HG03457 (cell line): ENCODE measurements at regions not wholly inside any gene's neighbourhood (a gene's known extent, or its start where the extent isn't known, plus 50 kb on each side); places are given as distances from the start of the nearest gene placed in this dataset.
A peak's percentile ranks its signal among the peaks of the same experiment; 100 is the strongest.
"Not testable (repeated sequence)": the region's sequence is repeated elsewhere in the genome, so short reads cannot be mapped to it uniquely, and the experiment has no call there.

Source experiments
- ATAC-seq: cut with Tn5 transposase; IDR thresholded peaks from one replicate; pipeline ENCODE4 v1.9.1; 2021; ENCODE audit warnings: moderate number of reproducible peaks; ENCODE audit not compliant: unreplicated experiment

GRCh38 chr13:42373048-42373812, 101.3 kb downstream of the AKAP11 start:
- no peak for ATAC-seq

- no peak for ATAC-seq
Measured at GRCh38 chr13:42375663-42376062, 103.7 kb downstream of the AKAP11 start.

- ATAC-seq: peak; percentile 76
Measured at GRCh38 chr13:42377640-42378382, 105.9 kb downstream of the AKAP11 start.

- ATAC-seq: no peak
Measured at GRCh38 chr13:42378383-42378780, 106.4 kb downstream of the AKAP11 start.

- ATAC-seq: no peak
Measured at GRCh38 chr13:42379241-42379640, 107.3 kb downstream of the AKAP11 start.

- ATAC-seq: peak; percentile 33
Measured at GRCh38 chr13:42380420-42381164, 108.6 kb downstream of the AKAP11 start.

- ATAC-seq: no peak
Measured at GRCh38 chr13:42381165-42381425, 109.1 kb downstream of the AKAP11 start.

- ATAC-seq: not testable (repeated sequence)
Measured at GRCh38 chr13:42381426-42381825, 109.5 kb downstream of the AKAP11 start.

GRCh38 chr13:42383025-42383424, 111.1 kb downstream of the AKAP11 start:
- ATAC-seq: no peak

- ATAC-seq: no peak
Measured at GRCh38 chr13:42384265-42384664, 112.3 kb downstream of the AKAP11 start.

- ATAC-seq: no peak
Measured at GRCh38 chr13:42388326-42388725, 116.4 kb downstream of the AKAP11 start.

- no peak for ATAC-seq
Measured at GRCh38 chr13:42389041-42389440, 117.1 kb downstream of the AKAP11 start.

- ATAC-seq: no peak
Measured at GRCh38 chr13:42392180-42392579, 120.2 kb downstream of the AKAP11 start.

GRCh38 chr13:42392716-42393572, 121.0 kb downstream of the AKAP11 start:
- ATAC-seq: no peak

GRCh38 chr13:42393573-42394360, 121.8 kb downstream of the AKAP11 start:
- no peak for ATAC-seq

GRCh38 chr13:42394361-42394708, 122.4 kb downstream of the AKAP11 start:
- no peak for ATAC-seq

- no peak for ATAC-seq
Measured at GRCh38 chr13:42394711-42395085, 122.7 kb downstream of the AKAP11 start.

- no peak for ATAC-seq
Measured at GRCh38 chr13:42395086-42395821, 123.3 kb downstream of the AKAP11 start.

- ATAC-seq: no peak
Measured at GRCh38 chr13:42396501-42396900, 124.5 kb downstream of the AKAP11 start.
